IgD-negative memory B cell (primary cell): ENCODE measurements at regions not wholly inside any gene's neighbourhood (a gene's known extent, or its start where the extent isn't known, plus 50 kb on each side); places are given as distances from the start of the nearest gene placed in this dataset.

Experiments
- H3K27ac Mint-ChIP-seq, 3 donors: one replicate each; pipeline ENCODE4 v1.8.0; 2020 to 2022; ENCODE audit warnings: mild to moderate bottlenecking in 3 of 3, mixed read lengths in 3 of 3, moderate library complexity in 1 of 3
- H3K27me3 Mint-ChIP-seq: one replicate; pipeline ENCODE4 v1.8.0; 2021; ENCODE audit warnings: mixed read lengths
- H3K36me3 Mint-ChIP-seq: one replicate; pipeline ENCODE4 v1.8.0; 2020; ENCODE audit warnings: mild to moderate bottlenecking, mixed read lengths
- H3K4me1 Mint-ChIP-seq, 3 donors: one replicate each; pipeline ENCODE4 v1.8.0; 2020 to 2022; ENCODE audit warnings: mixed read lengths in 3 of 3, mild to moderate bottlenecking in 1 of 3
- H3K4me3 Mint-ChIP-seq, 4 donors: one replicate each; pipeline ENCODE4 v1.8.0; 2020 to 2022; ENCODE audit warnings: mild to moderate bottlenecking in 4 of 4, mixed read lengths in 4 of 4, moderate library complexity in 3 of 4
- H3K9me3 Mint-ChIP-seq, 3 donors: one replicate each; pipeline ENCODE4 v1.8.0; 2020 to 2021; ENCODE audit warnings: mixed read lengths in 3 of 3, mild to moderate bottlenecking in 1 of 3

- Mint-ChIP-seq H3K27me3 (peaks cover 4% of the 10 kb centered on the region), H3K4me3 (no peak overlapping the region), H3K4me1 (peaks cover 0 to 4% (median 2%) of the 10 kb centered on the region in 3 donors), H3K36me3 (no peaks in the 10 kb centered on the region), H3K9me3 (no peaks in the 10 kb centered on the region), H3K27ac (no peak overlapping the region)
These were observed 50.4 kb downstream of the RTL9 start for GRCh38 chrX:110408949-110409588.

- Mint-ChIP-seq H3K9me3 (no peaks in the 10 kb centered on the region), H3K4me3 (no peak overlapping the region), H3K36me3 (no peaks in the 10 kb centered on the region), H3K27ac (no peak overlapping the region), H3K4me1 (peaks cover 0 to 4% (median 2%) of the 10 kb centered on the region in 3 donors), H3K27me3 (peaks cover 4% of the 10 kb centered on the region)
These were observed 51.3 kb downstream of the RTL9 start for GRCh38 chrX:110409925-110410324.

- H3K27me3 Mint-ChIP-seq: peaks cover 4% of the 10 kb centered on the region
- H3K4me3 Mint-ChIP-seq: no peak overlapping the region
- no peaks in the 10 kb centered on the region for H3K9me3 Mint-ChIP-seq
- no peak overlapping the region for H3K27ac Mint-ChIP-seq
- H3K4me1 Mint-ChIP-seq: peaks cover 0 to 4% (median 2%) of the 10 kb centered on the region in 3 donors
- no peaks in the 10 kb centered on the region for H3K36me3 Mint-ChIP-seq
These were observed 52.0 kb downstream of the RTL9 start for GRCh38 chrX:110410603-110411002.

GRCh38 chrX:110412971-110413726 lies 54.5 kb downstream of the RTL9 start:
- no peaks in the 10 kb centered on the region for H3K36me3 Mint-ChIP-seq
- no peak overlapping the region for H3K27ac Mint-ChIP-seq
- no peak overlapping the region for H3K4me3 Mint-ChIP-seq
- peaks cover 0 to 4% (median 2%) of the 10 kb centered on the region in 3 donors for H3K4me1 Mint-ChIP-seq
- H3K9me3 Mint-ChIP-seq: no peaks in the 10 kb centered on the region
- H3K27me3 Mint-ChIP-seq: peaks cover 4% of the 10 kb centered on the region

- Mint-ChIP-seq H3K4me1 (peaks cover 0 to 4% (median 2%) of the 10 kb centered on the region in 3 donors), H3K36me3 (no peaks in the 10 kb centered on the region), H3K27ac (no peak overlapping the region), H3K27me3 (peaks cover 4% of the 10 kb centered on the region), H3K4me3 (no peak overlapping the region), H3K9me3 (no peaks in the 10 kb centered on the region)
These were observed 55.1 kb downstream of the RTL9 start for GRCh38 chrX:110413727-110414124.

- H3K27ac Mint-ChIP-seq: no peak overlapping the region
- peaks cover 9% of the 10 kb centered on the region for H3K27me3 Mint-ChIP-seq
- H3K9me3 Mint-ChIP-seq: no peaks in the 10 kb centered on the region
- H3K4me3 Mint-ChIP-seq: no peak overlapping the region
- H3K4me1 Mint-ChIP-seq: peaks cover 0 to 4% (median 2%) of the 10 kb centered on the region in 3 donors
- H3K36me3 Mint-ChIP-seq: no peaks in the 10 kb centered on the region
These were observed 55.6 kb downstream of the RTL9 start for GRCh38 chrX:110414273-110414672.

- no peaks in the 10 kb centered on the region for H3K36me3 Mint-ChIP-seq
- H3K27me3 Mint-ChIP-seq: peaks cover 9% of the 10 kb centered on the region
- H3K4me1 Mint-ChIP-seq: peaks cover 0 to 4% (median 2%) of the 10 kb centered on the region in 3 donors
- no peak overlapping the region for H3K27ac Mint-ChIP-seq
- no peaks in the 10 kb centered on the region for H3K9me3 Mint-ChIP-seq
- no peak overlapping the region for H3K4me3 Mint-ChIP-seq
These were observed 56.2 kb downstream of the RTL9 start for GRCh38 chrX:110414679-110415439.

GRCh38 chrX:110415440-110416170 lies 57.0 kb downstream of the RTL9 start:
- no peaks in the 10 kb centered on the region for H3K9me3 Mint-ChIP-seq
- no peak overlapping the region for H3K4me3 Mint-ChIP-seq
- H3K27ac Mint-ChIP-seq: no peak overlapping the region
- peaks cover 5% of the 10 kb centered on the region for H3K27me3 Mint-ChIP-seq
- peaks cover 0 to 4% (median 2%) of the 10 kb centered on the region in 3 donors for H3K4me1 Mint-ChIP-seq
- H3K36me3 Mint-ChIP-seq: no peaks in the 10 kb centered on the region

GRCh38 chrX:110417128-110417527 lies 58.5 kb downstream of the RTL9 start:
- H3K36me3 Mint-ChIP-seq: no peaks in the 10 kb centered on the region
- no peak overlapping the region for H3K27ac Mint-ChIP-seq

GRCh38 chrX:110418316-110419235 lies 59.9 kb downstream of the RTL9 start:
- H3K9me3 Mint-ChIP-seq: no peaks in the 10 kb centered on the region
- no peak overlapping the region for H3K4me3 Mint-ChIP-seq
- peaks cover 5% of the 10 kb centered on the region for H3K27me3 Mint-ChIP-seq
- H3K4me1 Mint-ChIP-seq: peaks cover 0 to 2% (median 1%) of the 10 kb centered on the region in 3 donors
- H3K36me3 Mint-ChIP-seq: no peaks in the 10 kb centered on the region
- no peak overlapping the region for H3K27ac Mint-ChIP-seq

More at GRCh38 chrX:110417128-110417527, 58.5 kb downstream of the RTL9 start:
- Mint-ChIP-seq H3K9me3 (no peaks in the 10 kb centered on the region), H3K27me3 (peaks cover 5% of the 10 kb centered on the region), H3K4me1 (peaks cover 0 to 4% (median 2%) of the 10 kb centered on the region in 3 donors), H3K4me3 (no peak overlapping the region)

GRCh38 chrX:110419512-110419911 lies 60.9 kb downstream of the RTL9 start:
- peak overlapping the region in 1 of 4 donors; percentile 79 for H3K4me3 Mint-ChIP-seq
- no peak overlapping the region for H3K27ac Mint-ChIP-seq
- no peaks in the 10 kb centered on the region for H3K36me3 Mint-ChIP-seq
- no peaks in the 10 kb centered on the region for H3K9me3 Mint-ChIP-seq
- H3K27me3 Mint-ChIP-seq: peaks cover 5% of the 10 kb centered on the region
- H3K4me1 Mint-ChIP-seq: peaks cover 0 to 1% (median 0%) of the 10 kb centered on the region in 3 donors

GRCh38 chrX:110420771-110421499 lies 62.3 kb downstream of the RTL9 start:
- Mint-ChIP-seq H3K36me3 (no peaks in the 10 kb centered on the region), H3K27me3 (peaks cover 5% of the 10 kb centered on the region), H3K27ac (no peak overlapping the region), H3K4me1 (peaks cover 0 to 1% (median 0%) of the 10 kb centered on the region in 3 donors), H3K9me3 (no peaks in the 10 kb centered on the region), H3K4me3 (no peak overlapping the region)
